ENCODE measurements at regions not wholly inside any gene's neighbourhood (a gene's known extent, or its start where the extent isn't known, plus 50 kb on each side); places are given as distances from the start of the nearest gene placed in this dataset.

DNA sequence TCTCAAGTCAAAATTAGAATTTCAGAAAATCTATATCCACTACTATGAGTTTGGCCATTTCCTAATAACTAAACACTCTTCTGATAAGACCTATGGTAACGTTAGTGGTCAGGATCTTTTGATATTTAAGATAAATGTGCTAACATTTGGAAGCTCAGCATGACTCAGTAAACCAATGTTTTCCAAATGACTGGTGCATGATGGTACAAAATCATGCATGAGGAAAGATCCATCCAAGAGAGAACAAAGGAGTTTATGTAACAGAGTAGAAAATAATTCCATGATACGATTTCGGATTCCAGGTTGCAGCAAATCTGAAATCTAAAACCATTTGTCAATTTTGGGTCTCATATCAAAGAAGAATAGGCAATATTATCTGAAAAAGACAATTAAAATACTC lies 279.2 kb downstream of the NSG2 start:
- no TSS peak for BruUV-seq (replicated peaks)
- CTCF ChIA-PET (ENCODE audit: unreplicated experiment) = interaction anchor here (1.0 kb wide), 1 partner anchor 16 kb away, joined by 3 read pairs; no protein-coding TSS in a partner anchor
- Histone ChIP-seq H3K79me2 (ENCODE audit: insufficient read depth, low read depth, low read length) (no peaks in the 10 kb centered on the region), H4K20me1 (ENCODE audit: insufficient read depth, low read length) (no peaks in the 10 kb centered on the region), H3K4me3 (ENCODE audit: low read depth, low read length, poor library complexity, severe bottlenecking) (no peak overlapping the region), H3K9me3 (ENCODE audit: low read length) (no peaks in the 10 kb centered on the region), H3K9me2 (ENCODE audit: insufficient read depth, low read length) (no peaks in the 10 kb centered on the region), H2AFZ (ENCODE audit: low read length) (no peak overlapping the region), H3K4me2 (ENCODE audit: low read length) (no peak overlapping the region), H3K4me1 (ENCODE audit: insufficient read depth, low read length, poor library complexity, severe bottlenecking) (no peaks in the 10 kb centered on the region), H3K27ac (ENCODE audit: low read depth, low read length, poor library complexity, severe bottlenecking) (no peak overlapping the region), H3K36me3 (ENCODE audit: insufficient read depth, low read length) (no peaks in the 10 kb centered on the region)
- no peak for TF ChIP-seq EZH2phosphoT487 (IDR thresholded peaks at IDR 0.05; ENCODE audit: borderline replicate concordance, low read depth, low read length)
- TF ChIP-seq, protein P1, sequence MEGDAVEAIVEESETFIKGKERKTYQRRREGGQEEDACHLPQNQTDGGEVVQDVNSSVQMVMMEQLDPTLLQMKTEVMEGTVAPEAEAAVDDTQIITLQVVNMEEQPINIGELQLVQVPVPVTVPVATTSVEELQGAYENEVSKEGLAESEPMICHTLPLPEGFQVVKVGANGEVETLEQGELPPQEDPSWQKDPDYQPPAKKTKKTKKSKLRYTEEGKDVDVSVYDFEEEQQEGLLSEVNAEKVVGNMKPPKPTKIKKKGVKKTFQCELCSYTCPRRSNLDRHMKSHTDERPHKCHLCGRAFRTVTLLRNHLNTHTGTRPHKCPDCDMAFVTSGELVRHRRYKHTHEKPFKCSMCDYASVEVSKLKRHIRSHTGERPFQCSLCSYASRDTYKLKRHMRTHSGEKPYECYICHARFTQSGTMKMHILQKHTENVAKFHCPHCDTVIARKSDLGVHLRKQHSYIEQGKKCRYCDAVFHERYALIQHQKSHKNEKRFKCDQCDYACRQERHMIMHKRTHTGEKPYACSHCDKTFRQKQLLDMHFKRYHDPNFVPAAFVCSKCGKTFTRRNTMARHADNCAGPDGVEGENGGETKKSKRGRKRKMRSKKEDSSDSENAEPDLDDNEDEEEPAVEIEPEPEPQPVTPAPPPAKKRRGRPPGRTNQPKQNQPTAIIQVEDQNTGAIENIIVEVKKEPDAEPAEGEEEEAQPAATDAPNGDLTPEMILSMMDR (conservative IDR thresholded peaks at IDR 0.05; ENCODE audit: low read length) = no peak
- no peak for DNase-seq (ENCODE audit: low spot score)
- POLR2A ChIA-PET = no interaction called here
- intact Hi-C loops (cut with micrococcal nuclease; ENCODE audit: unreplicated experiment) = loop anchor here (5.0 kb wide), 1 partner anchor 613 kb away; no protein-coding TSS in a partner anchor

DNA sequence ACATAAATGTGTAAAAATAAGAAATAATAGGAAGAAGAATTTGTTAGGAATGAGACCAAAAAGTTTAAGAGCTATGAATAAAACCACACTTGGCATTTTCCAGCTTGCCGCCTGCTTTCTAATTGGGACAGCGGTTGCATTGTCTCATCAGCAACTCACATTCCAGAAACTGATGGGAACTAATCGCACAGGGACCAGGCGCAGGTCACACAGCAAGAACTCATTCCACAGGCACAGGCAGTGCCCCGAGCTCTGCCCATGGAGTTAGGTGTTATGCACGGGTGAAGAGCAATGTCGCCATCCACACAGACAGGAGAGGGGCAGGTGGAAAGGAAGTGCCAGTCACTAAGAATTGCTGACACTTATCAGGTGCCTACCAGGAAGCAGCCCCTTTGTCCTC lies 279.9 kb downstream of the NSG2 start:
- intact Hi-C loops (cut with micrococcal nuclease; ENCODE audit: unreplicated experiment) = loop anchor here (5.0 kb wide), 1 partner anchor 612 kb away; no protein-coding TSS in a partner anchor
- no peak overlapping the region for H3K27ac ChIP-seq (ENCODE audit: low read depth, low read length, poor library complexity, severe bottlenecking)
- TF ChIP-seq, protein P1 (conservative IDR thresholded peaks at IDR 0.05; ENCODE audit: low read length) = no peak
- TF ChIP-seq EZH2phosphoT487 (IDR thresholded peaks at IDR 0.05; ENCODE audit: borderline replicate concordance, low read depth, low read length) = no peak
- H3K36me3 ChIP-seq (ENCODE audit: insufficient read depth, low read length) = no peaks in the 10 kb centered on the region
- BruUV-seq (replicated peaks) = no TSS peak
- H3K4me2 ChIP-seq (ENCODE audit: low read length) = no peak overlapping the region
- H4K20me1 ChIP-seq (ENCODE audit: insufficient read depth, low read length) = no peaks in the 10 kb centered on the region
- no peak for DNase-seq (ENCODE audit: low spot score)
- H3K9me2 ChIP-seq (ENCODE audit: insufficient read depth, low read length) = no peaks in the 10 kb centered on the region
- H3K79me2 ChIP-seq (ENCODE audit: insufficient read depth, low read depth, low read length) = no peaks in the 10 kb centered on the region
- no peaks in the 10 kb centered on the region for H3K9me3 ChIP-seq (ENCODE audit: low read length)
- H3K4me3 ChIP-seq (ENCODE audit: low read depth, low read length, poor library complexity, severe bottlenecking) = no peak overlapping the region
- no peak overlapping the region for H2AFZ ChIP-seq (ENCODE audit: low read length)
- H3K4me1 ChIP-seq (ENCODE audit: insufficient read depth, low read length, poor library complexity, severe bottlenecking) = no peaks in the 10 kb centered on the region
- ChIA-PET POLR2A (no interaction called here), CTCF (ENCODE audit: unreplicated experiment) (no interaction called here)

DNA sequence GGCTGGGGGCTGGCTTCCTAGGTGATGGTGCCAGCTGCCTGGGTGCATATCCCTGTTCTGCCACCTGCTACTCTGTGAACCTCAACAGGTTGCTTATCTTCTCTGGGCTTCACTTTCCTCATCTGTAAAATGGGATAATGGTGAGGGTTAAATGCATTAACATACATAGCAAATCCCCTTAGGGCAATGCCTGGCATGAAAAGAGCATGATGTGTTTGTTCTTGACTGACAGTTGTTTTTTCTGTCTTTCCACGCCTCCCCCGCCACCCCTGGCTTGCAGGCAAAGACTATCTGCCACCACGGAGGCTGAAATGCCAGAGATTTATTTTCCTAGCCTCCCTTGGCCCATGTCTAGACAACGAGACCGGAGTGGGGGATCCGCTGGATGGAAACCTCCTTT lies 280.5 kb downstream of the NSG2 start:
- Histone ChIP-seq H3K4me1 (ENCODE audit: insufficient read depth, low read length, poor library complexity, severe bottlenecking) (no peaks in the 10 kb centered on the region), H3K9me2 (ENCODE audit: insufficient read depth, low read length) (no peaks in the 10 kb centered on the region), H4K20me1 (ENCODE audit: insufficient read depth, low read length) (no peaks in the 10 kb centered on the region), H3K36me3 (ENCODE audit: insufficient read depth, low read length) (no peaks in the 10 kb centered on the region), H3K27ac (ENCODE audit: low read depth, low read length, poor library complexity, severe bottlenecking) (no peak overlapping the region), H3K9me3 (ENCODE audit: low read length) (no peaks in the 10 kb centered on the region), H3K4me3 (ENCODE audit: low read depth, low read length, poor library complexity, severe bottlenecking) (no peak overlapping the region), H3K4me2 (ENCODE audit: low read length) (no peak overlapping the region), H3K79me2 (ENCODE audit: insufficient read depth, low read depth, low read length) (no peaks in the 10 kb centered on the region), H2AFZ (ENCODE audit: low read length) (no peak overlapping the region)
- POLR2A ChIA-PET = no interaction called here
- BruUV-seq (replicated peaks) = no TSS peak
- CTCF ChIA-PET (ENCODE audit: unreplicated experiment) = no interaction called here
- DNase-seq (ENCODE audit: low spot score) = no peak
- TF ChIP-seq EZH2phosphoT487 (IDR thresholded peaks at IDR 0.05; ENCODE audit: borderline replicate concordance, low read depth, low read length) = no peak
- TF ChIP-seq, protein P1 (conservative IDR thresholded peaks at IDR 0.05; ENCODE audit: low read length) = no peak
- intact Hi-C loops (cut with micrococcal nuclease; ENCODE audit: unreplicated experiment) = loop anchor here (5.0 kb wide), 1 partner anchor 611 kb away; no protein-coding TSS in a partner anchor

Measured in OCI-LY7 (cell line).